Stimulated activated CD4-positive, alpha-beta T cell treated with anti-CD3 and anti-CD28 coated beads, Interleukin-15, amount 100 ng/mL, for 24 hours (primary cell): ENCODE measurements at regions not wholly inside any gene's neighbourhood (a gene's known extent, or its start where the extent isn't known, plus 50 kb on each side); places are given as distances from the start of the nearest gene placed in this dataset.
"Not testable (repeated sequence)": the region's sequence is repeated elsewhere in the genome, so short reads cannot be mapped to it uniquely, and the experiment has no call there.

Experiments
- DNase-seq: peaks from one replicate; pipeline ENCODE4 v3.0.0-alpha.2; 2020

- DNase-seq: no peak
These were observed 62.6 kb downstream of the DUSP6 start for GRCh38 chr12:89289720-89290119.

- DNase-seq: no peak
These were observed 63.3 kb downstream of the DUSP6 start for GRCh38 chr12:89288959-89289358.

- DNase-seq: no peak
These were observed 65.8 kb downstream of the DUSP6 start for GRCh38 chr12:89286501-89286900.

- DNase-seq: no peak
These were observed 70.8 kb downstream of the DUSP6 start for GRCh38 chr12:89281539-89281867.

GRCh38 chr12:89280833-89281538 is 71.3 kb downstream of the DUSP6 start:
- DNase-seq: no peak

- DNase-seq: no peak
These were observed 72.8 kb downstream of the DUSP6 start for GRCh38 chr12:89279499-89279898.

- DNase-seq: no peak
These were observed 73.4 kb downstream of the DUSP6 start for GRCh38 chr12:89278862-89279261.

- no peak for DNase-seq
These were observed 74.1 kb downstream of the DUSP6 start for GRCh38 chr12:89278169-89278568.

- DNase-seq: no peak
These were observed 75.4 kb downstream of the DUSP6 start for GRCh38 chr12:89276860-89277259.

- no peak for DNase-seq
These were observed 78.8 kb downstream of the DUSP6 start for GRCh38 chr12:89273525-89273924.

GRCh38 chr12:89270548-89270947 is 81.8 kb downstream of the DUSP6 start:
- DNase-seq: no peak

GRCh38 chr12:89269174-89269573 is 83.1 kb downstream of the DUSP6 start:
- DNase-seq: no peak

GRCh38 chr12:89267404-89267803 is 84.9 kb downstream of the DUSP6 start:
- no peak for DNase-seq

- not testable (repeated sequence) for DNase-seq
These were observed 85.6 kb downstream of the DUSP6 start for GRCh38 chr12:89266574-89267188.

GRCh38 chr12:89264837-89265236 is 87.5 kb downstream of the DUSP6 start:
- no peak for DNase-seq

- DNase-seq: no peak
These were observed 88.4 kb downstream of the DUSP6 start for GRCh38 chr12:89263900-89264299.

GRCh38 chr12:89262855-89263552 is 89.3 kb downstream of the DUSP6 start:
- DNase-seq: no peak

- DNase-seq: no peak
These were observed 90.3 kb downstream of the DUSP6 start for GRCh38 chr12:89261982-89262381.

- DNase-seq: no peak
These were observed 91.3 kb downstream of the DUSP6 start for GRCh38 chr12:89260841-89261637.

GRCh38 chr12:89259821-89260220 is 92.5 kb downstream of the DUSP6 start:
- no peak for DNase-seq

- DNase-seq: no peak
These were observed 93.9 kb downstream of the DUSP6 start for GRCh38 chr12:89258240-89258969.

GRCh38 chr12:89257340-89257739 is 95.0 kb downstream of the DUSP6 start:
- no peak for DNase-seq

- no peak for DNase-seq
These were observed 96.2 kb downstream of the DUSP6 start for GRCh38 chr12:89256060-89256459.
